ENCODE measurements at regions not wholly inside any gene's neighbourhood (a gene's known extent, or its start where the extent isn't known, plus 50 kb on each side); places are given as distances from the start of the nearest gene placed in this dataset.

GRCh38 chr13:75124415-75124814, 357.6 kb downstream of the TBC1D4 start:
- peaks cover 8% of the 10 kb centered on the region for H3K27me3 Mint-ChIP-seq
- H3K36me3 Mint-ChIP-seq (ENCODE audit: low read depth) = no peaks in the 10 kb centered on the region
- H3K9me3 Mint-ChIP-seq = no peaks in the 10 kb centered on the region
- H3K4me3 Mint-ChIP-seq = no peak overlapping the region
- no peak overlapping the region for H3K27ac Mint-ChIP-seq
- H3K4me1 Mint-ChIP-seq (ENCODE audit: low read depth) = no peaks in the 10 kb centered on the region

GRCh38 chr13:75123428-75123827, 358.5 kb downstream of the TBC1D4 start:
- Mint-ChIP-seq H3K4me1 (ENCODE audit: low read depth) (no peaks in the 10 kb centered on the region), H3K9me3 (no peaks in the 10 kb centered on the region), H3K27me3 (peaks cover 8% of the 10 kb centered on the region), H3K27ac (no peak overlapping the region), H3K36me3 (ENCODE audit: low read depth) (no peaks in the 10 kb centered on the region), H3K4me3 (no peak overlapping the region)

- no peaks in the 10 kb centered on the region for H3K9me3 Mint-ChIP-seq
- peaks cover 8% of the 10 kb centered on the region for H3K27me3 Mint-ChIP-seq
- H3K27ac Mint-ChIP-seq = peak overlapping the region; percentile 4
- no peak overlapping the region for H3K4me3 Mint-ChIP-seq
- H3K4me1 Mint-ChIP-seq (ENCODE audit: low read depth) = no peaks in the 10 kb centered on the region
- no peaks in the 10 kb centered on the region for H3K36me3 Mint-ChIP-seq (ENCODE audit: low read depth)
Measured at GRCh38 chr13:75120085-75120484, 361.9 kb downstream of the TBC1D4 start.

GRCh38 chr13:75115171-75115570, 366.8 kb downstream of the TBC1D4 start:
- Mint-ChIP-seq H3K4me3 (no peak overlapping the region), H3K27me3 (peaks cover 5% of the 10 kb centered on the region), H3K36me3 (ENCODE audit: low read depth) (no peaks in the 10 kb centered on the region), H3K4me1 (ENCODE audit: low read depth) (no peaks in the 10 kb centered on the region), H3K9me3 (peaks cover 4% of the 10 kb centered on the region), H3K27ac (no peak overlapping the region)

- no peaks in the 10 kb centered on the region for H3K36me3 Mint-ChIP-seq (ENCODE audit: low read depth)
- H3K4me3 Mint-ChIP-seq = no peak overlapping the region
- H3K4me1 Mint-ChIP-seq (ENCODE audit: low read depth) = no peaks in the 10 kb centered on the region
- no peak overlapping the region for H3K27ac Mint-ChIP-seq
- peaks cover 16% of the 10 kb centered on the region for H3K27me3 Mint-ChIP-seq
- peaks cover 5% of the 10 kb centered on the region for H3K9me3 Mint-ChIP-seq
Measured at GRCh38 chr13:75103976-75104375, 378.0 kb downstream of the TBC1D4 start.

GRCh38 chr13:75102001-75102716, 379.8 kb downstream of the TBC1D4 start:
- H3K27ac Mint-ChIP-seq = no peak overlapping the region
- H3K4me3 Mint-ChIP-seq = no peak overlapping the region
- peaks cover 12% of the 10 kb centered on the region for H3K27me3 Mint-ChIP-seq

GRCh38 chr13:75101348-75101747, 380.6 kb downstream of the TBC1D4 start:
- Mint-ChIP-seq H3K4me3 (no peak overlapping the region), H3K27ac (no peak overlapping the region), H3K36me3 (ENCODE audit: low read depth) (no peaks in the 10 kb centered on the region), H3K4me1 (ENCODE audit: low read depth) (no peaks in the 10 kb centered on the region), H3K27me3 (peaks cover 4% of the 10 kb centered on the region), H3K9me3 (no peaks in the 10 kb centered on the region)

More at GRCh38 chr13:75102001-75102716, 379.8 kb downstream of the TBC1D4 start:
- Mint-ChIP-seq H3K36me3 (ENCODE audit: low read depth) (no peaks in the 10 kb centered on the region), H3K4me1 (ENCODE audit: low read depth) (no peaks in the 10 kb centered on the region), H3K9me3 (no peaks in the 10 kb centered on the region)

GRCh38 chr13:75092143-75092542, 389.8 kb downstream of the TBC1D4 start:
- H3K36me3 Mint-ChIP-seq (ENCODE audit: low read depth) = no peaks in the 10 kb centered on the region
- H3K4me1 Mint-ChIP-seq (ENCODE audit: low read depth) = no peaks in the 10 kb centered on the region
- no peak overlapping the region for H3K4me3 Mint-ChIP-seq
- H3K27ac Mint-ChIP-seq = no peak overlapping the region
- H3K9me3 Mint-ChIP-seq = no peaks in the 10 kb centered on the region
- peaks cover 6% of the 10 kb centered on the region for H3K27me3 Mint-ChIP-seq

GRCh38 chr13:75091718-75092117, 390.3 kb downstream of the TBC1D4 start:
- no peak overlapping the region for H3K4me3 Mint-ChIP-seq
- H3K36me3 Mint-ChIP-seq (ENCODE audit: low read depth) = no peaks in the 10 kb centered on the region
- no peak overlapping the region for H3K27ac Mint-ChIP-seq

GRCh38 chr13:75090872-75091615, 390.9 kb downstream of the TBC1D4 start:
- no peak overlapping the region for H3K4me3 Mint-ChIP-seq
- H3K36me3 Mint-ChIP-seq (ENCODE audit: low read depth) = no peaks in the 10 kb centered on the region
- no peak overlapping the region for H3K27ac Mint-ChIP-seq
- H3K9me3 Mint-ChIP-seq = no peaks in the 10 kb centered on the region
- no peaks in the 10 kb centered on the region for H3K4me1 Mint-ChIP-seq (ENCODE audit: low read depth)
- H3K27me3 Mint-ChIP-seq = peaks cover 6% of the 10 kb centered on the region

More at GRCh38 chr13:75091718-75092117, 390.3 kb downstream of the TBC1D4 start:
- no peaks in the 10 kb centered on the region for H3K9me3 Mint-ChIP-seq
- no peaks in the 10 kb centered on the region for H3K4me1 Mint-ChIP-seq (ENCODE audit: low read depth)
- H3K27me3 Mint-ChIP-seq = peaks cover 6% of the 10 kb centered on the region

- H3K9me3 Mint-ChIP-seq = no peaks in the 10 kb centered on the region
- no peak overlapping the region for H3K27ac Mint-ChIP-seq
- H3K4me3 Mint-ChIP-seq = no peak overlapping the region
- no peaks in the 10 kb centered on the region for H3K4me1 Mint-ChIP-seq (ENCODE audit: low read depth)
- H3K27me3 Mint-ChIP-seq = no peaks in the 10 kb centered on the region
- H3K36me3 Mint-ChIP-seq (ENCODE audit: low read depth) = no peaks in the 10 kb centered on the region
Measured at GRCh38 chr13:75088915-75089314, 393.1 kb downstream of the TBC1D4 start.

GRCh38 chr13:75079226-75079625, 402.7 kb downstream of the TBC1D4 start:
- H3K9me3 Mint-ChIP-seq = no peaks in the 10 kb centered on the region
- no peak overlapping the region for H3K4me3 Mint-ChIP-seq
- H3K4me1 Mint-ChIP-seq (ENCODE audit: low read depth) = no peaks in the 10 kb centered on the region
- H3K27ac Mint-ChIP-seq = no peak overlapping the region
- H3K27me3 Mint-ChIP-seq = peaks cover 9% of the 10 kb centered on the region
- no peaks in the 10 kb centered on the region for H3K36me3 Mint-ChIP-seq (ENCODE audit: low read depth)

- Mint-ChIP-seq H3K4me1 (ENCODE audit: low read depth) (no peaks in the 10 kb centered on the region), H3K27ac (no peak overlapping the region)
Measured at GRCh38 chr13:75076476-75076875, 405.5 kb downstream of the TBC1D4 start.

GRCh38 chr13:75073786-75074185, 408.2 kb downstream of the TBC1D4 start:
- Mint-ChIP-seq H3K36me3 (ENCODE audit: low read depth) (no peaks in the 10 kb centered on the region), H3K4me3 (no peak overlapping the region), H3K4me1 (ENCODE audit: low read depth) (no peaks in the 10 kb centered on the region), H3K27me3 (peaks cover 9% of the 10 kb centered on the region), H3K9me3 (no peaks in the 10 kb centered on the region), H3K27ac (no peak overlapping the region)

More at GRCh38 chr13:75076476-75076875, 405.5 kb downstream of the TBC1D4 start:
- H3K27me3 Mint-ChIP-seq = peaks cover 9% of the 10 kb centered on the region
- H3K9me3 Mint-ChIP-seq = no peaks in the 10 kb centered on the region
- H3K36me3 Mint-ChIP-seq (ENCODE audit: low read depth) = no peaks in the 10 kb centered on the region
- no peak overlapping the region for H3K4me3 Mint-ChIP-seq

GRCh38 chr13:75072891-75073290, 409.1 kb downstream of the TBC1D4 start:
- no peak overlapping the region for H3K27ac Mint-ChIP-seq
- H3K9me3 Mint-ChIP-seq = no peaks in the 10 kb centered on the region
- H3K4me1 Mint-ChIP-seq (ENCODE audit: low read depth) = no peaks in the 10 kb centered on the region
- no peaks in the 10 kb centered on the region for H3K36me3 Mint-ChIP-seq (ENCODE audit: low read depth)
- no peak overlapping the region for H3K4me3 Mint-ChIP-seq
- peaks cover 5% of the 10 kb centered on the region for H3K27me3 Mint-ChIP-seq
